ENCODE measurements at regions not wholly inside any gene's neighbourhood (a gene's known extent, or its start where the extent isn't known, plus 50 kb on each side); places are given as distances from the start of the nearest gene placed in this dataset.

DNA sequence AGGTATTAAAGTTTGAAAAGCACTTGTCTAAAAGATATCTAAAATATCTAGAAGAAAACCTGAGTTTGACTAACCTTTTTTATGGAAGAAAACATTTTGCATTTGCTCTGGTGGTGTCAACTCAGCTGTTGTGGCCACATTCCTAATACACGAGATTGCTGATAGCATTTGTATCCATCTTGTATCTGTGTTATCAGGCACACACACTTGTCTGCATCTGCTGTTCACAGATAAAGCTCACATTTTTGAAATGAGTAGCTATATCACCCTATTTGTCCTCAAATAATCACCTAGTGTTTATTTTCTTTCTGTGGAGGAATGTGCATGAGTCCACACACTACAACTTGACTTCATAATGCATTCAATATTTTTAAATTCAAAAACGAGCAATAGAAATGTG, 632.3 kb upstream of the NR2F2 start:
- H3K56ac ChIP-seq (replicated peaks; ENCODE audit: insufficient read length, low read depth, low read length), result no peak overlapping the region
- no peak overlapping the region for H2BK12ac ChIP-seq (ENCODE audit: low read depth, low read length)
- no peak overlapping the region for H3K4me3 ChIP-seq (ENCODE audit: extremely low read depth in 1 of 4, insufficient read depth in 2 of 4, low read depth in 3 of 4, low read length in 4 of 4)
- H4K91ac ChIP-seq (replicated peaks; ENCODE audit: insufficient read length, low read length), result no peak overlapping the region
- H3K27ac ChIP-seq (ENCODE audit: low read depth, low read length), result no peak overlapping the region
- no peak for DNase-seq (ENCODE audit: low read depth in 1 of 2, low spot score in 2 of 2)
- ChIA-PET CTCF (ENCODE audit: partially characterized antibody) (interaction anchor here (0.9 to 1.1 kb wide), 2 partner anchors 16 to 44 kb away, joined by 3 read pairs; no protein-coding TSS in a partner anchor), POLR2A (ENCODE audit: partially characterized antibody) (no interaction called here)
- H3K18ac ChIP-seq (ENCODE audit: extremely low read depth, low read length), result no peak overlapping the region
- 92% methylated on average over 2 of the region's 2 CpGs; no CpG with 5 or more reads in 1 of the 2 experiments for WGBS, 2 experiments (ENCODE audit: extremely low coverage in 1 of 2, insufficient coverage in 1 of 2, insufficient read length in 1 of 2, insufficient replicate concordance in 2 of 2, low coverage in 1 of 2, low lambda C conversion rate in 2 of 2, missing lambda C conversion rate in 1 of 2)
- FAIRE-seq, result no peak
- H3K23me2 ChIP-seq (ENCODE audit: low read depth, low read length), result no peaks in the 10 kb centered on the region
- no peak overlapping the region for H3K23ac ChIP-seq (ENCODE audit: insufficient read length)
- H3K9ac ChIP-seq (replicated peaks in 1 of 4; ENCODE audit: extremely low read depth in 1 of 4, low read depth in 3 of 4, low read length in 3 of 4), result no peak overlapping the region
- no peaks in the 10 kb centered on the region for H4K20me1 ChIP-seq (replicated peaks in 1 of 2; ENCODE audit: control insufficient read depth in 1 of 2, insufficient read depth in 2 of 2, low read length in 2 of 2)
- no peaks in the 10 kb centered on the region for H3K27me3 ChIP-seq (replicated peaks in 1 of 4; ENCODE audit: control insufficient read depth in 3 of 4, extremely low read depth in 1 of 4, insufficient read depth in 3 of 4, low read length in 3 of 4)
- no peak overlapping the region for H2BK120ac ChIP-seq (replicated peaks; ENCODE audit: low read depth, low read length)
- no peak overlapping the region for H3K4ac ChIP-seq (replicated peaks; ENCODE audit: insufficient read length, low read depth, low read length)
- no peak overlapping the region for H4K8ac ChIP-seq (ENCODE audit: extremely low read depth, insufficient read depth, low read length)
- H2AFZ ChIP-seq (ENCODE audit: low read length), result no peak overlapping the region
- no peak overlapping the region for H2BK5ac ChIP-seq (ENCODE audit: low read depth, low read length)
- H2BK15ac ChIP-seq (ENCODE audit: low read length), result no peak overlapping the region
- no peaks in the 10 kb centered on the region for H3K79me1 ChIP-seq (ENCODE audit: low read depth, low read length)
- no peaks in the 10 kb centered on the region for H3K79me2 ChIP-seq (ENCODE audit: control insufficient read depth in 1 of 2, insufficient read depth in 2 of 2, low read length in 2 of 2)
- no peak overlapping the region for H2AK5ac ChIP-seq (ENCODE audit: low read depth, low read length)
- H3K9me3 ChIP-seq (ENCODE audit: insufficient read depth in 2 of 2, low read depth in 1 of 2, low read length in 1 of 2), result peaks cover 29 to 33% of the 10 kb centered on the region in 2 experiments
- no peak overlapping the region for H3K4me2 ChIP-seq (ENCODE audit: insufficient read depth in 1 of 2, low read depth in 2 of 2, low read length in 2 of 2)
- no peaks in the 10 kb centered on the region; a peak in 1 of 8 replicates for H3K36me3 ChIP-seq (ENCODE audit: control insufficient read depth in 2 of 4, insufficient read depth in 4 of 4, low read length in 3 of 4)
- H3K14ac ChIP-seq (ENCODE audit: insufficient read length), result no peak overlapping the region
- no peak overlapping the region for H2BK20ac ChIP-seq (ENCODE audit: low read length)
- no peak overlapping the region for H4K5ac ChIP-seq (ENCODE audit: insufficient read length, low read depth, low read length)
- no peaks in the 10 kb centered on the region for H3K4me1 ChIP-seq (replicated peaks in 1 of 4; ENCODE audit: control insufficient read depth in 3 of 4, insufficient read depth in 4 of 4, low read length in 3 of 4)
- TF ChIP-seq TAF1 (IDR thresholded peaks at IDR 0.05; ENCODE audit: low read depth, low read length), result no peak

Data from H1 (cell line).